SKM-1 treated with dmso at 0.1 percent for 144 hours (cell line): ENCODE measurements at regions not wholly inside any gene's neighbourhood (a gene's known extent, or its start where the extent isn't known, plus 50 kb on each side); places are given as distances from the start of the nearest gene placed in this dataset.
"Not testable (repeated sequence)": the region's sequence is repeated elsewhere in the genome, so short reads cannot be mapped to it uniquely, and the experiment has no call there.

ENCODE experiments used
- DNase-seq: peaks from one replicate; lab custom pipeline; 2025; ENCODE audit not compliant: unreplicated experiment; lab: John Stamatoyannopoulos, UW

DNA sequence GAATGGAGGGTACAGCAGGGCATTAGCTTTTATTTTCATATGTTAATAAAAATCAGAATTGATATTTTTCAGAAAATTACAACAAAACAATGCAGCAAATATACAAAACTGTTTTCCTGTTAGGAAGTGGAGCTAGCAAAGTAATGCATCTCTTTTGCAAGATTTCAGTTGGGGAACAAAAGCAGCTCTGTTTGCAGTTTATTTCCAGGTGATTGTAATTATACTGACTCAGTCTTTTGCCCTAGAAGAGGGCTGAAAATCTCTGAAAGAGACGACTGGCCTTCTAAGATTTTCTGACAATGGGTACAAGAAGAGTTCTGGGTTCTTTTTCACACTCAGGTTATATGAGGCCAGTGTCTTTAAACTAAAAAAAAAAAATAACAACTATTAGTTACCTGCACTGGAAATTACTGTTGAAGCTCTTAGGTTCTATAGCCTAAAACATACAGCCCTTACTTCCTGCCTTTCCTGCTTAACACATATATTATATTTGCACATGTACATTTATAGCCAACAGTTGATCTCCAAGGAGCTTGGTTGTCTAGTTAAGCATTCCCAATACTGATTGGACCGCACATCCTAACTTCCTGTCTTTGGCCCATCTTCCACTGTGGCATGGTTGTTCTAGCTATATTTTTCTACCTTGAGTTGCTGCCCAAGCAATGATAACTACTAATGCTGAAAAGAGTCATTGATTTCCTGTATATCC, 199.1 kb upstream of the KRR1 start:
- DNase-seq, result no peak

DNA sequence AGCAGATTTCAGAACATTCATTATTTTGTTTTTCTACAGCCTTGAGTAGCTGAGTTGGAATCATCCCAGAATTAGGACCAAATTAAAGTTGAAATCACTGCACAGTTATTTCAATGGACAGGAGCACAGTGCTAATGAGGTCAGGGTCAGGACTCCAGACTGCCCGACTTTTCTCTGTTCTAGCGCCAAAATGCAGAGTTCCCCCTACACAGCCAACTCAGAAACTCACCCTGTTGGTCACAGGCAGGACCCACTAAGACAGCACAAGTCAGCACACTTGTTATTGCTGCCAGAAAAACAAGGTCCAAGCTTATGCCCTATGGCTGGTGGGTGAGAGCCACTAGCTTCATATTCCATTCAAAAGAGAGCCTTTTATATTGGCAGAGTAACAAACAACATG, 198.1 kb upstream of the KRR1 start:
- DNase-seq, result no peak

DNA sequence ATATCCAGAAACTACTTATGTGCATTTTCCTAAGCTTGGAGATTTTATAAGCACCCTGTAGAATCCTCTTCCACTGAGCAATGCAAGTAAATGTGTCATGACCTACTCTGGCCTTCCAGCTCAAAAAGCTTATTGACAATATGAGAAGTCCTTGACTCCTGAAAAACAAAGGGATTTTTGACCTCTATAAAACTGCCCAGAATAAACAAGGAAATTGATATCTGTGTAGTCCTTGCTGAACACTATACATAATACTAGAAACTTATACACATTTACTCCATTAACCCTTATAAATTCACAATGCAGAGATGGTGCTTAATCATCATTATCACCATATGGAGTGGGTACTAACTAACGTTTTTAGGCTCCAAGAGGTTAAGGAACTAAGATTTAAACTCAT, 197.4 kb upstream of the KRR1 start:
- DNase-seq, result no peak

DNA sequence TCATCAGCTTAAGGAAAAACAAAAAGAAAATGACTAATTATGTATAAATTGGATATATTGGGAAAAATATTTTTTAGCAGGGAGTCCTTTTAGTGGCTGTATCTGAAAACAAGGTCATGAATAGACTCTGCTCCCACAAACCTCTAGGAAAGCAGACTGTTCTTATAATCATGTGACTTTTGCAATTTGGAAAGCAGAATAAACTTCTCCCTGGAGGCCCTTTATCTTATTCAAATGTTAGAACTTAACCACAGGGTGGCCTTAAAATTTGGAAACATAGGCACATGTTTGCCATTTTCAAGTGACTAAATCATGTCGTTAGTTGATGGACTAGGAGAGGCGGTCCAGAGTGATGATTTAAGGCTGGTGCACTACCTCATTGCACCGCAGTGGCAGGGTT, 196.6 kb upstream of the KRR1 start:
- no peak for DNase-seq

DNA sequence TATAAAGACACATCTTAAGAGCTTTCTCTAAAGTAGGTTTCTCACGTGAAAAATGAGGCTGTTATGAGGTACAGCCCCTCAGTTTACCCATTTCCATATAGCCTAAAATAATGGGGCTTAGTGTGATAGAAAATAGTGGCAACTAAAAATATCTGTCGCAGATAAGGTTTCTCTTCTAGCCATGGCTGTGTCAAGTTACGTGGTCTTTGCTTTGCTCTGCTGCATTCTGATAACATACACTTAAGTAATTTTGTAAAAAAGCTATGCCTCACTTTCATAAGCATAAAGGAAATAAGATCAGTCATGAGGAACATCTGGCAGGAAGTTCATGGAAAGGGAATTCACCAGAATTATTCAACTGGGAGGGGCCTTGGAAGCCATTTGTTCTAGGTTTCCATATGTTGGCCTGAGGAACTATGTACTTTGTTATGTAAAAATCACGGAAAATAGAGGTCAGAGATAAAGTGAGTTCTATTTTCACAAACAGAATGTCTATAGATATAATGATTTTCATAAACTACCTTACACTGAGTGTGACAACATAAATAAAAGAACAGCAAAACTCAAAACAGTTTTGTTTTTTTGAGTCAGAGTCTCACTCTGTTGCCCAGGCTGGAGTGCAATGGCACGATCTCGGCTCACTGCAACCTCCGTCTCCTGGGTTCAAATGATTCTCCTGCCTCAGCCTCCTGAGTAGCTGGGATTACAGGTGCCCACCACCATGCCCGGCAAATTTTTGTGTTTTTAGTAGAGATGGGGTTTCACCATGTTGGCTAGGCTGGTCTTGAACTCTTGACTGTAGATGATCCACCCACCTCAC, 195.6 kb upstream of the KRR1 start:
- DNase-seq, result no peak

DNA sequence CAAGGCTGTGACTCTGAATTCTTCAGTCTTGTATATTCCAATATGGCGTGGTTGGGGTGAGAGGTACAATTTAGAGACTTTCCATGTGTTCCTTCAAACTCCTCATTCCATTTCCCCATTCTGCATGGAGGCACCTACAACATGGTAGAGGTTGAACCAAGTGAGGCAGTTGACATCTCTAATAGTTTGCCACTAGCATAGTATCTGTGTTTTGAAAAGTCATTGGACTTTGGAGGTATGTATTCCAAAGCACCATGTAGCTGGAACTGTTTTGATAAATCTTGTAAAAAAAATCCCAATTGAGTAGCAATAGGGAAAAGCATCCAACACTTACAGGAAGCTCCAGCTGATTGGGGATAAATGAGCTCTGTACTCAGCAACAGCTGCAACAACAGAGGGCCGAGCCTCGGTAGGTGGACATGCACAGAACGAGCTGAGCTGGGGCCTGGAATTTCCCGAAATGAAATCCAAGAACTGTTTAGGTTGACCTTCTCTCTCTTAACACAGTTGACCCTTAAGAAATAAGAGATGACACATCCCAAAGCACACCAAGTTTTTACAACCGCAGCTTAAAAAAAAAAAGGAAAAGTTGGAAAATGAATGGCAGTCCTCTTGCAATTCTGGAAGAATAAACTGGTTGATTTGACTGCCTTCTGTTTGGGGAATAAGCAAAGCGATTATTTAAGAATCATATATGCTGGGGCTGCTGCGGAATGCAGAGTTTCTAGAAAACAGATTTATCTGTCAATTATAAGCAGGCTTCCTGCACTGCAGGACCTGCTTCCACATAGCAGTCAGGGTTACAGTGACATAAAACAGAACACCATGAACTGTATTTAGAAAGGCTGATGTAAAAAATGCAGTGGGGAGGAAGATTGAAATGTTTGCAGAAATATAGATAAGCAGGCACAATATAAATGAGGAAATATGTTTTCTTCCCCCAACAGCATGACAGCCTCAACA, 194.6 kb upstream of the KRR1 start:
- DNase-seq, result no peak

DNA sequence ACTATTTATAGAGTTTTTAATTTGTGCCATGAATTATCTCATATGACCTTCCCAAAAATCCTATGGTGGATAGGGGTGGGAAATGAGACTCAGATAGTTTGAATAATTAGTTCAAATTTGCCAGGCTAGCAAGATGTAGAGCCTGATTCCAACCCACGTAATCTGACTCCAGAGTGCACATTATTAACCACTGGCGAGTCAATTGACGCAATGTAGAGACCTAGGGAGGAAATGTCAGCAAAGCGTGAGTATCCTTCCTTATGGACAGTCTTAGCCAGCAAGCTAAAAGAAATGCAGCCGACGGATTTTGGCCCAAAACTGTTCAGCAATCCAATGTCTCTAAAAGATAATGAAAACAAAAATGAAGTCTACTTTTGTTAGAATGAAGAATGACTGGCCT, 193.3 kb upstream of the KRR1 start:
- DNase-seq, result no peak

DNA sequence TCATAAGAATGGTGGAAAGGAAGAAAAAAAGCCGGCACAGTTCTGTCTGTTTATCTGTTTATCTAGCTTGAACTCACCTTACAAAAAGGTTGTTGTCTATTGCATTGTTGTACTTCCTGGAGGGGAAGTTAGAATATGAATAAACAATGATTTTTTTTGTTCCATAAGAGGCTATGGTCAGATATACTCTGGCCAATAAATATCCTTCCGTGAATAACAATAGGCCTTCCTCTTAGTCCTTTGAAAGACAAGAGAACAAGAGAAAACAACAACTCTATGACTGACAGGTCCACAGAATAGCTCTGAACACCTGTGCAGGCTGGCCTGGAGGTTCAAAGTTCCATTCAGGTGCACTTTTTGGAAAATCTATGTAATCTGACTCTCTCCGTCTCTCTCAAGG, 192.8 kb upstream of the KRR1 start:
- no peak for DNase-seq

DNA sequence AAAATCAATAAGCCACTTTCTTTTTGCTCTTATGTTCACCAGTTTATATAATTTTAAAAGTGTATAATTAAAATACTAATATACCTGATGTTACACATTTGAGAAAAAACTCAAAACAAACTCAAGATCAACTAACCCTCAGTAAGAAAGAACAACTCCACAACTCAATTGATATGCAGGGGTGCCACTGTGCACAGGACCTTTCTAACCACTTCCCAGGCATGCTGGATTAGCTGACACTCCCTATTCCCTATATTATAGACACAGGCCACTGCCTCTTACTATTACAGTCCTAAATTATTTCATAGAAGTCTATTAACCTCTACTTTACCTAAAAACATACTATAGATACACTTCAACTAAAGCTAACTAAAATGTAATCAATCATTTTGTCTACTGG, 191.7 kb upstream of the KRR1 start:
- DNase-seq, result no peak

DNA sequence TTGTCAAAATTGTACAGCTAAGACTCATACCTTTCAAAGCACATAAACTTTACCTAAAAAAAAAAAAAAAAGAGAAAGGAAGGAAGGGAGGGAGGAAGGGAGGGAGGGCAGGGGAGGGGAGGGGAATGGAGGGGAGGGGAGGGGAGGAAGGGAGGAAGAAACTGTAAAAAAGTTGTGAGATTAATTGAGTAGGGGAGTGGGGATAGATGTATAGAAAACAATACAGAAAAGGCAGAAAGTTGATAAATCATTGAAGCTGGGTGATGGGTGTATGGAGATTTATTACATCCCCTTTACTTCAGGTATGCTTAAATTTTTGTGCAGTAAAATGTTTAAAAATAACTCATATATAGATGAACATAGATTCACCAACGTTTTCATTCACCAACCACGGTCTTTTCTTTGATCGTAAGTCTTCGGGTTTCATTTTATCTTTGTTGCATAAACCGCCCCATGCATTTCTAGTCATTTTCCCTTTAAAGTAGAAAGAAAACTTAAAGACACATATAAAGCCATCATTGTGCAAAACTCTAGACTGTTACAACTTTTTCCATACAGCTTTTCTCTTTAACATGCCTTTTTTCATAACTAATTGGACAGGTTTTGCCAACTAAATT, 191.2 kb upstream of the KRR1 start:
- DNase-seq, result no peak

DNA sequence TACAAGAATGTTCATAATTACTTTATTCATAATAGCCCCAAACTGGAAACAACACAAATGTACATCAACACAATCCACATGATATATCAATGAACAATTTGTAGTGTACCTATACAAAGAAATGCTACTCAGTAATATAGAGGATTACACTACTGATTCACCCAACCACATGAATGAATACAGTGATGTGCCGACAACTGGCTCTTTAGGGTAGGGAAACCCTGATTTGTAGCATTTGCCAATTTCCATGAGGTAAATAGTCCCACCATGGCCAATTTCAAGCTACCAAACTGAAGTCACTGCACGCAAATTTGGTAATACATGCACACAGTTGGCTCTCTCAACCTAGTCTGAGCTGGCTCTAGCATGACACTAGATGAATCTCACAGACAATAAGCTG, 190.4 kb upstream of the KRR1 start:
- DNase-seq, result no peak

DNA sequence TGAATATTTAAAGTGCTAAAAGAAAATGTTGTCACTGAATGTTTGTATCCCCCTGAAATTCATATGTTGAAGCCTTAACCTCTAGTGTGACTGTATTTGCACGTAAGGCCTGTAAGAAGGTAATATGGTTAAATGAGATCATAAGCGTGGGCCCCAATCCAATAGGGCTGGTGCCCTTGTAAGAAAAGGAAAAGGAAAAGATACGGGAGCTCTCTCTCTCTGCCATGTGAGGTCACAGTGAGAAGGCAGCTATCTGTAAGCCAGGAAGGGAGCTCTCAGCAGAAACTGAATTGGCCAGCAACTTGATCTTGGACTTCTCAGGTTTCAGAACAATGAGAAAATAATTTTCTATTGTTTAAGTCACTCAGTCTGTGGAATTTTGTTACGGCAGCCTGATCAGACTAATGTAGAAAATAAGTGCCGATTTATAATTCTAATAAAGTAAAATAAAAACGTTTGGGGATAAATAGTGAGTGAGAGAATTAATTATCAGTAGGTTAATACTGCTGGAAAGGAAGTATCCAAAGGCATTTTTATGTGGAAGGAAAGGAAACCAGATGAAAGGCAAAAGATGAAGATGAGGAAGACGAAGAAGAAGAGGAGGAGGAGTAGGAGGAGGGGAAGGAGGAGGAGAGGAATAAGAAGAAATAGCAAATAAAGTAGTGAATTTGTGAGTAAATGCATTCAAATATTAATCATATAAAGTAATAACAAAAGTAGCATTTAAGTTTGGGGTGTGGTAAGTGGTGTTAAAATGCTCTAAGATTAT, 188.5 kb upstream of the KRR1 start:
- no peak for DNase-seq

DNA sequence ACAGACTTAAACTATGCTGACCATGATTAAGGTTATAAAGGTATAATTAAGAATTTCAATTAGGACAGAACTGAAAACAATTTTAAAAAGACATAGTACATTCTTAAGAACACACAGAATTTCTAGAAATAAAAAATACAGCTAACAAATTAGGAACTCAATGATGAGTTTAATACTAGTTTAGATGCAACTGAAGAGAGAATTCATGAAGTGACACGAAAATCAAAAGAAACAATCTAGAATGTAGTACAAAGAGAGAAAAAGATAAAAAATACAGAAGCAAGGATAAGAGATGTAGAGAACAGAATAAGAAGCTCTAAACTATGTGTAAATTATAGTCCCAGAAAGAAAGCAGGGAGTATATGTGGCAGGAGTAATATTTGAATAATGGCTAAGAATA, 187.8 kb upstream of the KRR1 start:
- DNase-seq, result no peak

DNA sequence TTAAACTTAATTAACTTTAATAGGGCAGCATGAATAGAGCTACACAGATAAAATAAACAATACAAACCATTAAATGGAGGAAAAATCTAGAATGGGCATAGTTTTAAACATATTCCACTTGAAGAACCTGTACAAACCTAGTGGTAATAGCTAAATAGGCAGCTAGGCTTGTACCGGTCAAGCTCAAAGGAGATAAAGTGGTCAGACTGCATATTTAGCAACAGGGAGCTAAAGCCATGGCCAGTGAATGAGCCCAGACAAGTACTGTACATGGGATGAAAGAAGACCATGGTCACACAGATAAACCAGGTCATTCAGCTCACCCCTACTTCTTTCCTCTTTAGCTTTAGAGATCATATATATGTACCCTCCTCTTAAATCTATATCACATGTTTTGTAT, 186.6 kb upstream of the KRR1 start:
- no peak for DNase-seq

DNA sequence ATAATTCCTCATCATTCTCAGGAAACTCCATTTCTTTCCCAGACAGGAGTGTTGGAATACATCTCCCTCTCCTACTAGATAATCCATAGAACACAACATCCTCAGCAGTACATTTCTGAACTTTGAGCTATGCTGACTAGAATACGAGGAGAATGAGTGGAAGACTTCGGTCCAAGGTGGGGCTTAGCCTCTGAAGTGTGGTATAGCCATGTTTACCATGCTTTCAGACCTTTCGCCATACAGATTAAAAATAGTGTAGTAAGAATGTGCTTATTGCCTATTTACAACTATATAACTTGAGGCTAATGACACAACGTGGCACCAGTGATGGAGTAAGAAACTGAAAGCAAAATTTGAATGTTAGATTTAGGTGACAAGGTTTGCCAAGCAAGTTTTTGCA, 184.5 kb upstream of the KRR1 start:
- DNase-seq, result no peak

DNA sequence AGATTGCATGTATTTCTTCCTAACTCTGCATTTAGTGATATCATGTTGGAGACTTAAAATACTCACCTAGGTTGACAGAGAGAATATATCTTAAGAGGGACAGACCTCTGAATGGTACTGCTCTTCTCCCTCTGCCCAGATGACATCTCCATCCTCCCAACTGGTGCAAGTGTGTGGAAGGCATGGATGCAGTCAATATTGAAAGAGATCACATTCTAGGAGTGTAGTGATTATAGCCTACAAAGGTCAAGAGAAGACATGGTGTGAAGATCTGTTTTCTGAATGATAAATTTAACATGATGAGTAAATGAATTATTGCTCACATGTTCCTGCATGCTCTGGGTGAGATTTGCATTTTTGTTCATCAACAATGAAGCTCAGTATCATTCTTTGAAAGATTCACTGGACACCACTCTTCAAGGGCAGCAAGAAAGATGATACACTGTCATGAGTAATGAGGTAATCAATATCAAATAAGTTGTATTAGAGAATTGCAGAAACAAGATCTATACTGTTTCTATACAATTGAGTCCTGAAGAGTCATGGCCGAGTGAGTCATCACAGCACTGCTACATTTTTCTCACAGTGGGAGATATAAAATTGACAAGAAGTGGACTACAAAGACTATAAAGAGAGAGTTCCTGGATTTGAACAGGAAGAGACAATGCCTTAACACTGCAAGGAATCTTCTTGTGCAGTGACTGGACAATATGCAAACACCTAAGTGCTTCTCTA, 183.3 kb upstream of the KRR1 start:
- DNase-seq, result no peak

DNA sequence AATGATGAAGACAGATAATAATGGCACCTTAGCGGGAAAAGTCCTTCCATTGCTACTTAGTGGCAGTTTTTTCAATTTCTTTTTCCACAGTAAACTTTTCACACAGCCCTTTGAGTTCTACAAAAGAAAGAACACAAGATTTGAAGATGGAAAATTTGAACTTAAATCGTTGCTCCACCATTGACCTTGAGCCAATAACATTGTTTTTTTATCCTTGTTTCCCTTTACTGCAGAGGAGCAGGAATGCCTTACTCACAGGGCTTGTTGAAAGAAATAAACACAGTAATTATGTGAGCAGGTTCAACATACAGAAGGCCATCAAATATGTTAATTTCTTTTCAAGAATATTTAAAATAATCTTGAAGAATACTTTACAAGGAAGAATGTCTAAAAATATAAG, 181.5 kb upstream of the KRR1 start:
- DNase-seq, result no peak

DNA sequence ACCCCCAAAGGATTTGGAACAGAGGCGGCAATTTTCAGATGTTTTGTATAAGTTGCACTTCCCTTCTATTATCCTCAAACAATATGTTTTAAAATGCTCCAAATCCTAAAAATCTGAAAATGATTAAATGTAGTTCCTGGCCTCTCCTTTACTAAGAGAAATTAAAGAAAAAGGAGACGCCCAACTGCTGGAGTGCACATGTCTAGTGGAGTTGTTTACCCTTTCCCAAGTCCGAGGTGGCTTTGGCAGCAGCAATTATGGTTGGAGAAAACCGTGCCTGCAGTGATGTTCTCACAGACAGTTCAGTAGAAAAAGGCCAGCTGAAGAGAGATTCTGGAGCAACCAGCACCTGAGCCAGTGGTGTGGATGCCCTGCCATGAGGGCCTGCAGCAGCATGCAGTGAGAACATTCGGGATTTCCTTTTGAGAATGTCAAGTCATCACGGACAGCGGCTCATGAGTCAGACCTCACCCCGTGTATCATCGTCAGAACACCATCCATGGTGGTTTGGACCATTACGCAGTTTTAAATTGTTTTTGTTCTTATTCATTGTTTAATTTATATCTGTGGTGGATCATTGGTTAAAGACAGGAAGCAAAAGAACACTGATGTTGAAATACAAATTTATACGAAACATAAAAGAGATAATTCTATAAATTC, 179.0 kb upstream of the KRR1 start:
- DNase-seq, result no peak

DNA sequence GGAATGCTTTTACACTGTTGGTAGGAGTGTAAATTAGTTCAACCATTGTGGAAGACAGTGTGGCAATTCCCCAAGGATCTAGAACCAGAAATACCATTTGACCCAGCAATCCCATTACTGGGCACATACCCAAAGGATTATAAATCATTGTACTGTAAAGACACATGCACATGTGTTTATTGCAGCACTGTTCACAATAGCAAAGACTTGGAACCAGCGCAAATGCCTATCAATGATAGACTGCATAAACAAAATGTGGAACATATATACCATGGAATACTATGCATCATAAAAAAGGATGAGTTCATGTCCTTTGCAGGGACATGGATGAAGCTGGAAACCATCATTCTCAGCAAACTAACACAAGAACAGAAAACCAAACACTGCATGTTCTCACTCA, 174.8 kb upstream of the KRR1 start:
- DNase-seq, result not testable (repeated sequence)
